OCI-LY7 (cell line): ENCODE measurements at regions not wholly inside any gene's neighbourhood (a gene's known extent, or its start where the extent isn't known, plus 50 kb on each side); places are given as distances from the start of the nearest gene placed in this dataset.

ENCODE experiments used
- BruUV-seq: library from RNA; stranded (reverse); fragments of 400-500 nt; replicated peaks from 2 replicates; lab custom pipeline; 2021; lab: Mats Ljungman, UMichigan
- CTCF ChIA-PET: fragments of 300-600 bp; sonication (Branson Sonifier 250); formaldehyde crosslinking; loops from one replicate; lab custom pipeline; 2022; ENCODE audit warnings: antibody characterized with exemption; ENCODE audit not compliant: unreplicated experiment; lab: Charles Lee
- POLR2A ChIA-PET: fragments of 300-600 bp; sonication (Branson Sonifier 250); formaldehyde crosslinking; loops from one replicate; lab custom pipeline; 2022; ENCODE audit warnings: antibody characterized with exemption; lab: Charles Lee
- DNase-seq: peaks from one replicate; pipeline ENCODE4 v3.0.0-alpha.2; 2015; ENCODE audit warnings: low spot score
- H2AFZ ChIP-seq: fragments of 200-600 bp; sonication (generic), shearing (Covaris generic); 2 replicates; pipeline ENCODE4 v1.6.1; 2014; ENCODE audit warnings: mild to moderate bottlenecking, antibody characterized with exemption, low read length, moderate library complexity
- H3K27ac ChIP-seq: fragments of 200-600 bp; sonication (generic); 2 replicates; pipeline ENCODE4 v1.5.1; 2014; ENCODE audit warnings: mixed run types, low read depth, mild to moderate bottlenecking, moderate library complexity, low read length, inconsistent platforms; ENCODE audit not compliant: poor library complexity, severe bottlenecking
- H3K36me3 ChIP-seq: fragments of 200-600 bp; sonication (generic); 2 replicates; pipeline ENCODE4 v1.6.1; 2014; ENCODE audit warnings: mild to moderate bottlenecking, antibody characterized with exemption, low read length, moderate library complexity, mixed read lengths; ENCODE audit not compliant: insufficient read depth
- H3K4me1 ChIP-seq: fragments of 200-600 bp; sonication (generic); 2 replicates; pipeline ENCODE4 v1.5.1; 2014; ENCODE audit warnings: mild to moderate bottlenecking, low read length; ENCODE audit not compliant: insufficient read depth, poor library complexity, severe bottlenecking
- H3K4me2 ChIP-seq: fragments of 200-600 bp; sonication (generic); 2 replicates; pipeline ENCODE4 v1.6.1; 2014; ENCODE audit warnings: mild to moderate bottlenecking, low read length
- H3K4me3 ChIP-seq: fragments of 200-600 bp; sonication (generic); 2 replicates; pipeline ENCODE4 v1.5.1; 2014; ENCODE audit warnings: mild to moderate bottlenecking, low read depth, low read length; ENCODE audit not compliant: poor library complexity, severe bottlenecking
- H3K79me2 ChIP-seq: fragments of 200-600 bp; sonication (generic); 2 replicates; pipeline ENCODE4 v1.6.1; 2016; ENCODE audit warnings: low read depth, mild to moderate bottlenecking, low read length, moderate library complexity, mixed read lengths; ENCODE audit not compliant: insufficient read depth
- H3K9me2 ChIP-seq: fragments of 200-600 bp; sonication (generic); 2 replicates; pipeline ENCODE4 v1.6.1; 2016; ENCODE audit warnings: mild to moderate bottlenecking, low read length, mixed read lengths; ENCODE audit not compliant: insufficient read depth
- H3K9me3 ChIP-seq: fragments of 200-600 bp; sonication (generic); 2 replicates; pipeline ENCODE4 v1.6.1; 2014; ENCODE audit warnings: mild to moderate bottlenecking, mixed run types, low read length, mixed read lengths
- H4K20me1 ChIP-seq: fragments of 200-600 bp; sonication (generic); 2 replicates; pipeline ENCODE4 v1.6.1; 2014; ENCODE audit warnings: mild to moderate bottlenecking, antibody characterized with exemption, low read length, moderate library complexity, mixed read lengths; ENCODE audit not compliant: insufficient read depth
- EZH2phosphoT487 ChIP-seq: fragments of 200-600 bp; sonication (generic); IDR thresholded peaks from 2 replicates; pipeline ENCODE4 v1.6.1; 2018; ENCODE audit warnings: low read depth, borderline replicate concordance, mild to moderate bottlenecking, mixed run types, antibody characterized with exemption, low read length, moderate library complexity, mixed read lengths
- intact Hi-C: fragments of 100-400 bp; cut with micrococcal nuclease; formaldehyde crosslinking; loops from one replicate; pipeline ENCODE4 v1.10.0; 2022; ENCODE audit not compliant: unreplicated experiment
- TF ChIP-seq, protein P1 (sequence below): fragments of 200-600 bp; sonication (generic); conservative IDR thresholded peaks from 2 replicates; pipeline ENCODE4 v1.5.1; 2014; ENCODE audit warnings: mild to moderate bottlenecking, antibody characterized with exemption, low read length, moderate library complexity, mixed read lengths

DNA sequence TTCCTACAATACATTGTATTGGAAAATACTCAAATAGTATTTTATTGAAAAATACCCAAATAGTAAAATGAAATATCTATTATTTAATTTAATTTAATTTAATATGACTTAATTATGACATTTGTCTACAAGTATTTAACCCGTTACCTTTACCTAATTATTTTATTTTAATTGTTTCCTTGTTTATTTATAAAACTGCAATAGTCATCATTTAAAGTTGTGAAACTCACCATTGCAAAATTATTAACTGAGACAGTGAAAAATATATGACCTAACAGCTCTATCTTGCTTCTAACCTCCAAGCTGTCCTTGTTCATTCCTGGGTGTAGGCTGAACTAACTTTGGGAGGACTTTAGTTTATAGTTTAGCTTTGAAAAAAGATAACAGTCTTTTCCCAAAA lies 300.6 kb upstream of the POGK start:
- DNase-seq: no peak
- ChIA-PET CTCF (no interaction called here), POLR2A (interaction anchor here (0.7 to 1.2 kb wide), 2 partner anchors 51 to 90 kb away, joined by 3 to 4 read pairs; no protein-coding TSS in a partner anchor)
- TF ChIP-seq, protein P1, sequence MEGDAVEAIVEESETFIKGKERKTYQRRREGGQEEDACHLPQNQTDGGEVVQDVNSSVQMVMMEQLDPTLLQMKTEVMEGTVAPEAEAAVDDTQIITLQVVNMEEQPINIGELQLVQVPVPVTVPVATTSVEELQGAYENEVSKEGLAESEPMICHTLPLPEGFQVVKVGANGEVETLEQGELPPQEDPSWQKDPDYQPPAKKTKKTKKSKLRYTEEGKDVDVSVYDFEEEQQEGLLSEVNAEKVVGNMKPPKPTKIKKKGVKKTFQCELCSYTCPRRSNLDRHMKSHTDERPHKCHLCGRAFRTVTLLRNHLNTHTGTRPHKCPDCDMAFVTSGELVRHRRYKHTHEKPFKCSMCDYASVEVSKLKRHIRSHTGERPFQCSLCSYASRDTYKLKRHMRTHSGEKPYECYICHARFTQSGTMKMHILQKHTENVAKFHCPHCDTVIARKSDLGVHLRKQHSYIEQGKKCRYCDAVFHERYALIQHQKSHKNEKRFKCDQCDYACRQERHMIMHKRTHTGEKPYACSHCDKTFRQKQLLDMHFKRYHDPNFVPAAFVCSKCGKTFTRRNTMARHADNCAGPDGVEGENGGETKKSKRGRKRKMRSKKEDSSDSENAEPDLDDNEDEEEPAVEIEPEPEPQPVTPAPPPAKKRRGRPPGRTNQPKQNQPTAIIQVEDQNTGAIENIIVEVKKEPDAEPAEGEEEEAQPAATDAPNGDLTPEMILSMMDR: no peak
- TF ChIP-seq EZH2phosphoT487: no peak
- Histone ChIP-seq H3K4me1 (no peaks in the 10 kb centered on the region), H3K36me3 (no peaks in the 10 kb centered on the region), H3K9me2 (no peaks in the 10 kb centered on the region), H3K27ac (no peak overlapping the region), H3K79me2 (no peaks in the 10 kb centered on the region), H3K4me3 (no peak overlapping the region), H2AFZ (no peak overlapping the region), H3K9me3 (no peaks in the 10 kb centered on the region), H4K20me1 (no peaks in the 10 kb centered on the region), H3K4me2 (no peak overlapping the region)
- no TSS peak for BruUV-seq
- intact Hi-C loops: no loop called here

DNA sequence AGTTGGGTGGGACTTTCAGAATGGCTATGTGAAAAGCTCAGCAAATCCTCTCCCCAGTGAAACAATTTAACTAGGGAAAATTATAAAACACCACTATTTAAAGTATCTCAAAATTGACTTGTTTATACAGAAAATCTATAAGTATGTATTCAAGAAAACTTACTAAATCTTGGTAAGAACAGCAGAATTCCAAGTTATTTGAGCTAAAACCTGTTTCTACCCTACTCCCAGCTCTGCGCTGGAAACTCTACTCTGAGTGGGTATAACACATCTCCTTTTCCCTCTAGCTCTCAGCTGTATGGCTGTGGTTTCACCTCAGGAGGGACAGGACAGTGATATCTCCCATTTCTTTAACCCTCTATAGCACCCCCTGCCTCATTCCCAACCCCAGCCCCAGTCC lies 295.2 kb upstream of the POGK start:
- no TSS peak for BruUV-seq
- no peak for DNase-seq
- Histone ChIP-seq H3K36me3 (no peaks in the 10 kb centered on the region), H3K79me2 (no peaks in the 10 kb centered on the region), H3K27ac (no peak overlapping the region), H3K9me3 (no peaks in the 10 kb centered on the region), H3K4me1 (no peaks in the 10 kb centered on the region), H3K4me2 (no peak overlapping the region), H2AFZ (no peak overlapping the region), H3K4me3 (no peak overlapping the region), H3K9me2 (no peaks in the 10 kb centered on the region), H4K20me1 (no peaks in the 10 kb centered on the region)
- POLR2A ChIA-PET: no interaction called here
- intact Hi-C loops: no loop called here
- TF ChIP-seq, protein P1: no peak
- no peak for TF ChIP-seq EZH2phosphoT487
- CTCF ChIA-PET: no interaction called here

DNA sequence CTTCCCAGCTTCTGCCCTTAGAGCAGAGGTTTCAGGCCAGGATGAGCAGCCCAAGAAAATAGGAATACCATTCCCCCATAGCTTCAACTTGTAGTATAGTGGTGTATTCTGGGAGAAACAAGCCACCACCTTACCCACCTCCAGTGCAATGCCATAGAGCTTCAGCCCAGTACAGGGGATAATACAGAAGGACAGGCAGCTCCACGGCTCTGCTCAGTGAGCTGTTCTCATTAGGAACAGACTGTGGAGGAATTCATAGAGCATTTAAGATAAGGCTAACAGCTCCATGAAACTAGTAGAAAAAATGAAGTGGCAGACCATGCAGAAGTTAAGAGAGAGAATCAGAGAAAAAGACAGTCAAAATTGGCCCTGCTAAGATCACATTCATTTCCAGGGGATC lies 294.7 kb upstream of the POGK start:
- BruUV-seq: no TSS peak
- H3K4me1 ChIP-seq: no peaks in the 10 kb centered on the region
- H3K4me3 ChIP-seq: no peak overlapping the region
- H2AFZ ChIP-seq: no peak overlapping the region
- intact Hi-C loops: no loop called here
- no peaks in the 10 kb centered on the region for H3K79me2 ChIP-seq
- no peak overlapping the region for H3K27ac ChIP-seq
- ChIA-PET CTCF (no interaction called here), POLR2A (no interaction called here)
- H3K36me3 ChIP-seq: no peaks in the 10 kb centered on the region
- no peak for DNase-seq
- H3K9me2 ChIP-seq: no peaks in the 10 kb centered on the region
- TF ChIP-seq, protein P1: no peak
- no peak for TF ChIP-seq EZH2phosphoT487
- no peaks in the 10 kb centered on the region for H4K20me1 ChIP-seq
- H3K4me2 ChIP-seq: no peak overlapping the region
- no peaks in the 10 kb centered on the region for H3K9me3 ChIP-seq
